HEK293 (cell line): ENCODE measurements at regions not wholly inside any gene's neighbourhood (a gene's known extent, or its start where the extent isn't known, plus 50 kb on each side); places are given as distances from the start of the nearest gene placed in this dataset.

ENCODE experiments used
- CTCF ChIA-PET: fragments of 350-600 bp; formaldehyde crosslinking; extraction: SDS; loops from one replicate; lab custom pipeline; 2021; ENCODE audit warnings: antibody characterized with exemption; lab: Yijun Ruan, JAX
- POLR2A ChIA-PET: fragments of 300-600 bp; formaldehyde crosslinking; extraction: SDS; loops from one replicate; lab custom pipeline; 2020; ENCODE audit warnings: antibody characterized with exemption, inconsistent platforms; lab: Yijun Ruan, JAX
- H3K27ac ChIP-seq: fragments of 200-500 bp; sonication (Bioruptor generic); 2 replicates; pipeline ENCODE4 v1.5.1; 2014; ENCODE audit warnings: low read depth, low read length, control low read depth, inconsistent platforms; ENCODE audit errors: extremely low read depth
- H3K36me3 ChIP-seq, 2 experiments: fragments of 200-500 bp in 1 of 2; sonication (Bioruptor generic) in 1 of 2; 1 replicate in 1 of 2; 2 replicates in 1 of 2; pipeline ENCODE4 v1.5.1; 2014 to 2017; ENCODE audit warnings: inconsistent platforms in 2 of 2, low read length in 2 of 2; ENCODE audit not compliant: control insufficient read depth in 2 of 2, insufficient read depth in 1 of 2
- H3K4me1 ChIP-seq: fragments of 200-500 bp; sonication (Bioruptor generic); 2 replicates; pipeline ENCODE4 v1.5.1; 2014; ENCODE audit warnings: mild to moderate bottlenecking, low read length, inconsistent platforms; ENCODE audit not compliant: control insufficient read depth, insufficient read depth
- H3K4me3 ChIP-seq: 2 replicates; pipeline ENCODE4 v1.5.1; 2011; ENCODE audit warnings: low read depth, mild to moderate bottlenecking, control low read depth, low read length, moderate library complexity
- H3K9me3 ChIP-seq: fragments of 200-500 bp; sonication (Bioruptor generic); 2 replicates; pipeline ENCODE4 v1.5.1; 2014; ENCODE audit warnings: low read depth, low read length, inconsistent platforms; ENCODE audit not compliant: control insufficient read depth, insufficient read depth
- BCL11B ChIP-seq: fragments of 450-650 bp; formaldehyde crosslinking; IDR thresholded peaks from 2 replicates; pipeline ENCODE4 v1.5.1; 2016; ENCODE audit warnings: low read depth, missing biosample characterization, missing genetic modification characterization
- MYNN ChIP-seq: fragments of 450-650 bp; formaldehyde crosslinking; IDR thresholded peaks from 2 replicates; pipeline ENCODE4 v1.5.1; 2016; ENCODE audit warnings: missing biosample characterization, missing genetic modification characterization, borderline replicate concordance
- REPIN1 ChIP-seq: fragments of 450-650 bp; formaldehyde crosslinking; IDR thresholded peaks from 2 replicates; pipeline ENCODE4 v1.5.1; 2017; ENCODE audit warnings: missing biosample characterization, missing genetic modification characterization, low read depth
- ZBTB48 ChIP-seq: fragments of 450-650 bp; formaldehyde crosslinking; IDR thresholded peaks from 2 replicates; pipeline ENCODE4 v1.5.1; 2016; ENCODE audit warnings: missing biosample characterization, missing genetic modification characterization
- ZFP41 ChIP-seq: fragments of 450-650 bp; formaldehyde crosslinking; IDR thresholded peaks from 2 replicates; pipeline ENCODE4 v1.5.1; 2016; ENCODE audit warnings: missing biosample characterization, missing genetic modification characterization, borderline replicate concordance
- ZFP69B ChIP-seq: fragments of 450-650 bp; formaldehyde crosslinking; IDR thresholded peaks from 2 replicates; pipeline ENCODE4 v1.5.1; 2016; ENCODE audit warnings: missing biosample characterization, missing genetic modification characterization
- ZNF140 ChIP-seq: fragments of 450-650 bp; formaldehyde crosslinking; IDR thresholded peaks from 2 replicates; pipeline ENCODE4 v1.5.1; 2016; ENCODE audit warnings: missing biosample characterization, missing genetic modification characterization
- ZNF146 ChIP-seq: fragments of 450-650 bp; formaldehyde crosslinking; IDR thresholded peaks from 2 replicates; pipeline ENCODE4 v1.5.1; 2016; ENCODE audit warnings: missing biosample characterization, missing genetic modification characterization
- ZNF16 ChIP-seq: fragments of 450-650 bp; formaldehyde crosslinking; IDR thresholded peaks from 2 replicates; pipeline ENCODE4 v1.5.1; 2016; ENCODE audit warnings: low read depth, missing biosample characterization, missing genetic modification characterization
- ZNF266 ChIP-seq: fragments of 450-650 bp; formaldehyde crosslinking; IDR thresholded peaks from 2 replicates; pipeline ENCODE4 v1.5.1; 2016; ENCODE audit warnings: missing biosample characterization, missing genetic modification characterization, low read depth
- ZNF514 ChIP-seq: fragments of 450-650 bp; formaldehyde crosslinking; IDR thresholded peaks from 2 replicates; pipeline ENCODE4 v1.5.1; 2016; ENCODE audit warnings: missing biosample characterization, missing genetic modification characterization
- ZNF596 ChIP-seq: fragments of 450-650 bp; IDR thresholded peaks from 2 replicates; pipeline ENCODE4 v1.5.0; 2018; ENCODE audit warnings: missing biosample characterization, mild to moderate bottlenecking, missing genetic modification characterization, moderate library complexity
- ZNF664 ChIP-seq: fragments of 450-650 bp; formaldehyde crosslinking; IDR thresholded peaks from 2 replicates; pipeline ENCODE4 v1.5.1; 2016; ENCODE audit warnings: missing biosample characterization, missing genetic modification characterization
- ZNF768 ChIP-seq: fragments of 450-650 bp; formaldehyde crosslinking; IDR thresholded peaks from 2 replicates; pipeline ENCODE4 v1.5.1; 2018; ENCODE audit warnings: missing biosample characterization, mild to moderate bottlenecking, missing genetic modification characterization
- ZNF785 ChIP-seq: fragments of 450-650 bp; formaldehyde crosslinking; IDR thresholded peaks from 2 replicates; pipeline ENCODE4 v1.5.1; 2016; ENCODE audit warnings: missing biosample characterization, missing genetic modification characterization
- ZNF792 ChIP-seq: fragments of 450-650 bp; formaldehyde crosslinking; IDR thresholded peaks from 2 replicates; pipeline ENCODE4 v1.5.1; 2016; ENCODE audit warnings: missing biosample characterization, missing genetic modification characterization
- TF ChIP-seq, protein P1 (sequence below): fragments of 450-650 bp; formaldehyde crosslinking; IDR thresholded peaks from 2 replicates; pipeline ENCODE4 v1.5.1; 2016; ENCODE audit warnings: missing biosample characterization, missing genetic modification characterization
- TF ChIP-seq, protein P2 (sequence below): fragments of 450-650 bp; formaldehyde crosslinking; IDR thresholded peaks from 2 replicates; pipeline ENCODE4 v1.5.1; 2016; ENCODE audit warnings: missing biosample characterization, missing genetic modification characterization
- TF ChIP-seq, protein P3 (sequence below): fragments of 450-650 bp; formaldehyde crosslinking; conservative IDR thresholded peaks from 2 replicates; pipeline ENCODE4 v1.5.1; 2016; ENCODE audit warnings: low read depth, missing biosample characterization, missing genetic modification characterization
- TF ChIP-seq, protein P4 (sequence below): fragments of 450-650 bp; formaldehyde crosslinking; IDR thresholded peaks from 2 replicates; pipeline ENCODE4 v1.5.1; 2017; ENCODE audit warnings: missing biosample characterization, mild to moderate bottlenecking, missing genetic modification characterization, moderate library complexity

DNA sequence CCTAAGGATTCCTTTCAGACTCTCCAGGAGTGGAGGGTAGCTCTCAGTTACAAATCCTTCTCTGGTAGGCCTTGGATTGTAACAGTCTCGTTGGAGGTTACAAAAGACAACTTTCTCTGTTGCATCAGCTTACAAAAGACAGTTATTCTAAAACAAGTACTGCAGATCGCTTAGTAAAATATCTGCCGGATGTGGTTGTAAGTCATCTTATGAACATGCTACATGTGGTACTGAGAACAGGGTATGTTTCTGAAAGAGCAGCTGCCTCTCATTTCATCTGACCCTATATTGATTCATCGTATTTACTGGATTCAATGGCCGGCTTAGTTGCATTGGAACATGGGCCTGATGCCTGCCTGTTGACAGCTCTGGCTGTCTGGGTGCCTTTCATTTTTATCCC is 157.4 kb downstream of the PTCSC3 start:
- Histone ChIP-seq H3K36me3 (no peaks in the 10 kb centered on the region), H3K9me3 (no peaks in the 10 kb centered on the region), H3K4me3 (no peak overlapping the region), H3K4me1 (no peaks in the 10 kb centered on the region), H3K27ac (no peak overlapping the region)
- CTCF ChIA-PET = no interaction called here
- POLR2A ChIA-PET = no interaction called here
- TF ChIP-seq ZFP69B (tag by site-specific recombination) (no peak), ZNF792 (tag by site-specific recombination) (no peak), MYNN (tag by site-specific recombination) (no peak), ZBTB48 (tag by site-specific recombination) (no peak), REPIN1 (tag by site-specific recombination) (no peak), ZNF266 (tag by site-specific recombination) (no peak), ZNF768 (no peak), ZNF140 (tag by site-specific recombination) (no peak), ZNF664 (tag by site-specific recombination) (no peak), ZFP41 (tag by site-specific recombination) (no peak), ZNF596 (tag by site-specific recombination) (no peak), ZNF16 (tag by site-specific recombination) (no peak), ZNF146 (tag by site-specific recombination) (no peak), BCL11B (tag by site-specific recombination) (no peak), ZNF785 (no peak), ZNF514 (no peak)
- TF ChIP-seq, protein P1, sequence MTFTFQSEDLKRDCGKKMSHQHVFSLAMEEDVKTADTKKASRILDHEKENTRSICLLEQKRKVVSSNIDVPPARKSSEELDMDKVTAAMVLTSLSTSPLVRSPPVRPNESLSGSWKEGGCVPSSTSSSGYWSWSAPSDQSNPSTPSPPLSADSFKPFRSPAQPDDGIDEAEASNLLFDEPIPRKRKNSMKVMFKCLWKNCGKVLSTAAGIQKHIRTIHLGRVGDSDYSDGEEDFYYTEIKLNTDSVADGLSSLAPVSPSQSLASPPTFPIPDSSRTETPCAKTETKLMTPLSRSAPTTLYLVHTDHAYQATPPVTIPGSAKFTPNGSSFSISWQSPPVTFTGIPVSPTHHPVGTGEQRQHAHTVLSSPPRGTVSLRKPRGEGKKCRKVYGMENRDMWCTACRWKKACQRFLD (tag by site-specific recombination) = no peak
- TF ChIP-seq, protein P2, sequence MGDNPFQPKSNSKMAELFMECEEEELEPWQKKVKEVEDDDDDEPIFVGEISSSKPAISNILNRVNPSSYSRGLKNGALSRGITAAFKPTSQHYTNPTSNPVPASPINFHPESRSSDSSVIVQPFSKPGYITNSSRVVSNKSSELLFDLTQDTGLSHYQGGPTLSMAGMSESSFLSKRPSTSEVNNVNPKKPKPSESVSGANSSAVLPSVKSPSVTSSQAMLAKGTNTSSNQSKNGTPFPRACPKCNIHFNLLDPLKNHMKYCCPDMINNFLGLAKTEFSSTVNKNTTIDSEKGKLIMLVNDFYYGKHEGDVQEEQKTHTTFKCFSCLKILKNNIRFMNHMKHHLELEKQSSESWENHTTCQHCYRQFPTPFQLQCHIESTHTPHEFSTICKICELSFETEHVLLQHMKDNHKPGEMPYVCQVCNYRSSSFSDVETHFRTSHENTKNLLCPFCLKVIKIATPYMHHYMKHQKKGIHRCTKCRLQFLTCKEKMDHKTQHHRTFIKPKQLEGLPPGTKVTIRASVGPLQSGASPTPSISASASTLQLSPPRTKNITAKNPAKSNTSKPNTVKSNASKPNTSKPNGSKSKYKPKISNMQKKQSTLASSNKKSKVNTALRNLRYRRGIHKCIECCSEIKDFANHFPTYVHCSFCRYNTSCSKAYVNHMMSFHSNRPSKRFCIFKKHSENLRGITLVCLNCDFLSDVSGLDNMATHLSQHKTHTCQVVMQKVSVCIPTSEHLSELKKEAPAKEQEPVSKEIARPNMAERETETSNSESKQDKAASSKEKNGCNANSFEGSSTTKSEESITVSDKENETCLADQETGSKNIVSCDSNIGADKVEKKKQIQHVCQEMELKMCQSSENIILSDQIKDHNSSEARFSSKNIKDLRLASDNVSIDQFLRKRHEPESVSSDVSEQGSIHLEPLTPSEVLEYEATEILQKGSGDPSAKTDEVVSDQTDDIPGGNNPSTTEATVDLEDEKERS (tag by site-specific recombination) = no peak
- TF ChIP-seq, protein P3, sequence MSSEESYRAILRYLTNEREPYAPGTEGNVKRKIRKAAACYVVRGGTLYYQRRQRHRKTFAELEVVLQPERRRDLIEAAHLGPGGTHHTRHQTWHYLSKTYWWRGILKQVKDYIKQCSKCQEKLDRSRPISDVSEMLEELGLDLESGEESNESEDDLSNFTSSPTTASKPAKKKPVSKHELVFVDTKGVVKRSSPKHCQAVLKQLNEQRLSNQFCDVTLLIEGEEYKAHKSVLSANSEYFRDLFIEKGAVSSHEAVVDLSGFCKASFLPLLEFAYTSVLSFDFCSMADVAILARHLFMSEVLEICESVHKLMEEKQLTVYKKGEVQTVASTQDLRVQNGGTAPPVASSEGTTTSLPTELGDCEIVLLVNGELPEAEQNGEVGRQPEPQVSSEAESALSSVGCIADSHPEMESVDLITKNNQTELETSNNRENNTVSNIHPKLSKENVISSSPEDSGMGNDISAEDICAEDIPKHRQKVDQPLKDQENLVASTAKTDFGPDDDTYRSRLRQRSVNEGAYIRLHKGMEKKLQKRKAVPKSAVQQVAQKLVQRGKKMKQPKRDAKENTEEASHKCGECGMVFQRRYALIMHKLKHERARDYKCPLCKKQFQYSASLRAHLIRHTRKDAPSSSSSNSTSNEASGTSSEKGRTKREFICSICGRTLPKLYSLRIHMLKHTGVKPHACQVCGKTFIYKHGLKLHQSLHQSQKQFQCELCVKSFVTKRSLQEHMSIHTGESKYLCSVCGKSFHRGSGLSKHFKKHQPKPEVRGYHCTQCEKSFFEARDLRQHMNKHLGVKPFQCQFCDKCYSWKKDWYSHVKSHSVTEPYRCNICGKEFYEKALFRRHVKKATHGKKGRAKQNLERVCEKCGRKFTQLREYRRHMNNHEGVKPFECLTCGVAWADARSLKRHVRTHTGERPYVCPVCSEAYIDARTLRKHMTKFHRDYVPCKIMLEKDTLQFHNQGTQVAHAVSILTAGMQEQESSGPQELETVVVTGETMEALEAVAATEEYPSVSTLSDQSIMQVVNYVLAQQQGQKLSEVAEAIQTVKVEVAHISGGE = no peak
- TF ChIP-seq, protein P4, sequence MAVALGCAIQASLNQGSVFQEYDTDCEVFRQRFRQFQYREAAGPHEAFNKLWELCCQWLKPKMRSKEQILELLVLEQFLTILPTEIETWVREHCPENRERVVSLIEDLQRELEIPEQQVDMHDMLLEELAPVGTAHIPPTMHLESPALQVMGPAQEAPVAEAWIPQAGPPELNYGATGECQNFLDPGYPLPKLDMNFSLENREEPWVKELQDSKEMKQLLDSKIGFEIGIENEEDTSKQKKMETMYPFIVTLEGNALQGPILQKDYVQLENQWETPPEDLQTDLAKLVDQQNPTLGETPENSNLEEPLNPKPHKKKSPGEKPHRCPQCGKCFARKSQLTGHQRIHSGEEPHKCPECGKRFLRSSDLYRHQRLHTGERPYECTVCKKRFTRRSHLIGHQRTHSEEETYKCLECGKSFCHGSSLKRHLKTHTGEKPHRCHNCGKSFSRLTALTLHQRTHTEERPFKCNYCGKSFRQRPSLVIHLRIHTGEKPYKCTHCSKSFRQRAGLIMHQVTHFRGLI (tag by site-specific recombination) = no peak
